Right forelimb (tissue), 1 donor: ENCODE measurements at regions not wholly inside any gene's neighbourhood (a gene's known extent, or its start where the extent isn't known, plus 50 kb on each side); places are given as distances from the start of the nearest gene placed in this dataset.
A peak's percentile ranks its signal among the peaks of the same experiment; 100 is the strongest.

Experiments used
- DNase-seq: peaks from one replicate; pipeline ENCODE4 v3.0.0-alpha.2; 2018

GRCh38 chr3:13134166-13134878 is 61.1 kb upstream of the IQSEC1 start:
- no peak for DNase-seq

DNA sequence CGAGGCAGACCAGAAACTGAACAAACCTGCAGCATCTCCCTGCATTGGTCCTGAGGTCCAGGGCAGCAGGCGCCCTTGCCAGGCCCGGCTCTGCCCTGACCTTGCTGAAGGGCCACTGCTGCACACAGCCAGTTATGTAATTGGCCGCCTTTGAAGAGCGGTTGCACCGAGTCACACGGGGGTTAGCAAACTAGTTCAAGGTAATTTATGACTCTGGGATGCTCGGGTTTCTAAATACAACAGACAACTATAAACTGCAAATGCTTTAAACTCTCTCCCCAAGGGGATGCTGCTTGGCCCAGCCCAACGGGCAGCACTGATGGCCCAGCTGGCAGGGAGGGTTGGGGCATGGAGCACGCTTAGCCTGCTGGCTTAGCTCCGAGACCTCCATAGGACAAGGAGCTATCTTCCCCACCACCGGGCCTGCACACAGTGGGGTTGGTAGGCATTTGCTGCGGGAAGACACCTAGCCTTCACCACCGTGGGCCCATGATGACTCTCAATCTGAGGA is 60.3 kb upstream of the IQSEC1 start:
- DNase-seq = no peak

GRCh38 chr3:13132731-13133410 is 59.6 kb upstream of the IQSEC1 start:
- no peak for DNase-seq

GRCh38 chr3:13132281-13132680 is 59.1 kb upstream of the IQSEC1 start:
- no peak for DNase-seq

GRCh38 chr3:13130464-13131193 is 57.4 kb upstream of the IQSEC1 start:
- DNase-seq = no peak

- peak; percentile 7 for DNase-seq
Measured at GRCh38 chr3:13125092-13126015, 52.1 kb upstream of the IQSEC1 start.

DNA sequence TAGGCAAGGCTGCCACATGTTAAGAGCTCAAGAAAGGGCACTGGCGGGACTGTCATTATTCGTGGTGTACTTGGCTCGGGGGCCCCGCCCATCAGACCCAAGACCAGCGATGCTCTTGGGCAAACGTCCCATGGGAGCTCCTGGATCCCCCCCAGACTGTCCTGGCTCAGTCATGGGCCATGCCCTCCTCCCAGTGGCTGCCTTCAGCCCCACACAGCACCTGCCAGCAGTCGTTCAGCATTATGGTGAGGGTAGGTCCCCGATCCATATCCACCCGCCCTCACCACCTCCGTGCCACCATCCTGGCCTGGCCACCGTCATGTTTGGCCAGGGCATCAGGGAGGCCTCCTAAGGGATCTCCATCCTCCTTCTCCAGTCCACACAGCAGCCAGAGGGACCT is 51.4 kb upstream of the IQSEC1 start:
- peak; percentile 30 for DNase-seq

DNA sequence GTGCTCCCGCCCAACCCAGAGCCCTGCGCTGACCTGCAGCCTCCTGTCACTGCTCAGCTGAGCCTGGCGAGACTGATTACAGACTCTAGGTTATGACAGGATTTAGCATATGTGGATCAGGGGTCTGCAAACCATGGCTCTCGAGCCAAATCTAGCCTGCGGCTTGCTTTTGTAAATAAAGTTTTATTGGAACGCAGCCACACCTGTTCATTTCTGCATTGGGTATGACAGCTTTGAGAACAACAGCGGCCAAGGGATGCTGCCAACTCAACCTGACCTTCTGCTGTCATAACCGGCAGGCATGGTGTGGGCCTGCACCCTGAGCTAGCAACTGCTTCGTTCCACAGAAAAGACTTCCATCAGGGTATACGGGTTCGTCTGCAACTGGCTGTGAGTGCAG is 50.5 kb upstream of the IQSEC1 start:
- DNase-seq = no peak

- peak; percentile 5 for DNase-seq
Measured at GRCh38 chr3:13123013-13123654, 49.9 kb upstream of the IQSEC1 start.
